Kidney epithelial cell (primary cell): ENCODE measurements at regions not wholly inside any gene's neighbourhood (a gene's known extent, or its start where the extent isn't known, plus 50 kb on each side); places are given as distances from the start of the nearest gene placed in this dataset.

Experiments used
- DNase-seq: peaks from one replicate; pipeline ENCODE4 v3.0.0-alpha.2; 2010; ENCODE audit warnings: low read depth
- H3K27me3 ChIP-seq: 2 replicates; pipeline ENCODE4 v1.6.0; 2011; ENCODE audit warnings: low read length; ENCODE audit not compliant: control insufficient read depth, insufficient read depth
- H3K36me3 ChIP-seq: 2 replicates; pipeline ENCODE4 v1.5.1; 2011; ENCODE audit warnings: low read length; ENCODE audit not compliant: control insufficient read depth, insufficient read depth
- H3K4me3 ChIP-seq: 2 replicates; pipeline ENCODE4 v1.5.1; 2011; ENCODE audit warnings: low read depth, mild to moderate bottlenecking, control low read depth, low read length
- CTCF ChIP-seq: IDR thresholded peaks from 2 replicates; pipeline ENCODE4 v1.5.1; 2011; ENCODE audit warnings: mild to moderate bottlenecking, moderate library complexity, low read length, control low read depth, inconsistent platforms; ENCODE audit not compliant: insufficient read depth, poor library complexity, severe bottlenecking

GRCh38 chr1:55825461-55825860, 610.3 kb upstream of the USP24 start:
- H3K36me3 ChIP-seq: no peaks in the 10 kb centered on the region
- no peak for TF ChIP-seq CTCF
- H3K4me3 ChIP-seq: no peak overlapping the region
- DNase-seq: no peak
- no peaks in the 10 kb centered on the region for H3K27me3 ChIP-seq

GRCh38 chr1:55824251-55824640, 609.1 kb upstream of the USP24 start:
- no peak for DNase-seq
- Histone ChIP-seq H3K27me3 (no peaks in the 10 kb centered on the region), H3K4me3 (no peak overlapping the region), H3K36me3 (no peaks in the 10 kb centered on the region)
- no peak for TF ChIP-seq CTCF

- H3K27me3 ChIP-seq: no peaks in the 10 kb centered on the region
- no peak for TF ChIP-seq CTCF
- DNase-seq: no peak
Observed at GRCh38 chr1:55823541-55824250, 608.5 kb upstream of the USP24 start.

GRCh38 chr1:55822891-55823290, 607.7 kb upstream of the USP24 start:
- no peak overlapping the region for H3K4me3 ChIP-seq
- no peak for TF ChIP-seq CTCF

More at GRCh38 chr1:55823541-55824250, 608.5 kb upstream of the USP24 start:
- Histone ChIP-seq H3K36me3 (no peaks in the 10 kb centered on the region), H3K4me3 (no peak overlapping the region)

DNA sequence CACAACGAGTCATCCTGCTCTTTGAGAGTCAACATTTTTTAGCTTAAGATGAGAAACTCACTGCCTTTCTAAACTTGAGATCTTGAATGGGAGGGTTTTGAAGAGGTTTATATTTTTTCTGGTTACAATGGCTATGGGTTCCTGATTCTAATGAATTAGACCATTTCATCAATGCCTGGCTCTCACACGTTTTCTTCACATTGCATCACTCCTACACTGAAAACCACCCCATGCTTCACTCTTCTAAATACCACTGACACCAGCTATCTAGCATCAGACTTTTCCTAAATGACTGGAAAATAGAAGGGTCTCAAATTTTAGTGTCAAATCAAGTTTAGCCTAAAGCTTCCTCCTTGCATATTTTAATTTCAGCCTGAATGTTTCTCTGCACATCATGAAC, 606.1 kb upstream of the USP24 start:
- Histone ChIP-seq H3K36me3 (no peaks in the 10 kb centered on the region), H3K27me3 (no peaks in the 10 kb centered on the region), H3K4me3 (no peak overlapping the region)
- no peak for DNase-seq
- TF ChIP-seq CTCF: no peak

More at GRCh38 chr1:55822891-55823290, 607.7 kb upstream of the USP24 start:
- no peaks in the 10 kb centered on the region for H3K36me3 ChIP-seq
- no peaks in the 10 kb centered on the region for H3K27me3 ChIP-seq
- DNase-seq: no peak

DNA sequence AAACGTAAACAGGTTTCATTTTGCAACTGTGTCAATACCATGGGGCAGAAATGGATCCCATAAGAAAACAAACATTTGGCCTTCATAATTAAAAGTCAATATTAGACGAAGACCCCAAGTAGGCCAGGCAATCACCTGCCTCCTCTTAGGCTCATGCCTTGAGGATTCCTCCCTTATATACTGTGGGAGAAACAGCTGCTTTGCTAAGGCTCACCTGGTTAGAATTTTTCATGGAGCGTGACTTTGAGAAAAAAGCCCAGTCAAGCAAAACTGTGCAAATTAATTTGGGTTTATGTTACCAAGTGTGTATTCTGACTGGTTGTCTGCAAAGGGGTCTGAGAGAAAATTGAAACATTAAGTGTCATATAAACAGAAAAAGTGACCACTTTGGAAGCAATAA, 605.3 kb upstream of the USP24 start:
- TF ChIP-seq CTCF: no peak
- Histone ChIP-seq H3K36me3 (no peaks in the 10 kb centered on the region), H3K4me3 (no peak overlapping the region), H3K27me3 (no peaks in the 10 kb centered on the region)
- no peak for DNase-seq
